Vagina (tissue), 2 donors: ENCODE measurements at regions not wholly inside any gene's neighbourhood (a gene's known extent, or its start where the extent isn't known, plus 50 kb on each side); places are given as distances from the start of the nearest gene placed in this dataset.

ENCODE experiments used
- CTCF ChIP-seq, 3 experiments: fragments of 450-650 bp in 2 of 3; fragments of 200-600 bp in 1 of 3; sonication (generic) in 1 of 3; IDR thresholded peaks; one replicate each; pipeline ENCODE4 v1.5.1; 2017 to 2019; ENCODE audit warnings: antibody characterized with exemption in 3 of 3, mild to moderate bottlenecking in 2 of 3, moderate library complexity in 2 of 3
- POLR2A ChIP-seq, 2 donors: fragments of 450-650 bp; IDR thresholded peaks; one replicate each; pipeline ENCODE4 v1.6.1; 2017; ENCODE audit warnings: antibody characterized with exemption in 2 of 2, mild to moderate bottlenecking in 2 of 2, moderate library complexity in 2 of 2

- TF ChIP-seq POLR2A (IDR thresholded peaks at IDR 0.05) (no peak), CTCF (IDR thresholded peaks at IDR 0.05) (no peak)
Observed at GRCh38 chr6:139922236-139922635, 547.8 kb upstream of the CITED2 start.
